Transverse colon (tissue), 4 donors: ENCODE measurements at regions not wholly inside any gene's neighbourhood (a gene's known extent, or its start where the extent isn't known, plus 50 kb on each side); places are given as distances from the start of the nearest gene placed in this dataset.

Experiments used
- DNase-seq: peaks from one replicate; pipeline ENCODE4 v3.0.0-alpha.2; 2019
- H3K27ac ChIP-seq, 4 donors: fragments of 200-600 bp; sonication (generic); 2 replicates each; pipeline ENCODE4 v1.5.1; 2016 to 2018; ENCODE audit warnings: inconsistent platforms in 4 of 4
- H3K27me3 ChIP-seq: fragments of 200-600 bp; sonication (generic); 2 replicates; pipeline ENCODE4 v1.5.1; 2017; ENCODE audit warnings: inconsistent platforms
- H3K36me3 ChIP-seq, 4 donors: fragments of 200-600 bp; sonication (generic); 2 replicates each; pipeline ENCODE4 v1.5.1; 2017 to 2019; ENCODE audit warnings: inconsistent platforms in 4 of 4
- H3K4me1 ChIP-seq, 4 donors: fragments of 200-600 bp; sonication (generic); 2 replicates each; pipeline ENCODE4 v1.5.1; 2017 to 2020; ENCODE audit warnings: inconsistent platforms in 4 of 4
- H3K4me3 ChIP-seq, 4 donors: fragments of 200-600 bp; sonication (generic); 1 replicate in 1 of 4; 2 replicates in 3 of 4; pipeline versions ENCODE4 v1.5.1 to v1.6.1; 2017 to 2019; ENCODE audit warnings: inconsistent platforms in 4 of 4
- H3K9me3 ChIP-seq, 2 donors: fragments of 200-600 bp; sonication (generic); 2 replicates each; pipeline ENCODE4 v1.5.1; 2017 to 2019; ENCODE audit warnings: inconsistent platforms in 2 of 2
- EP300 ChIP-seq: sonication (generic); formaldehyde crosslinking; IDR thresholded peaks from one replicate; pipeline ENCODE4 v1.6.1; 2017; ENCODE audit warnings: antibody characterized with exemption, low read depth
- POLR2A ChIP-seq: fragments of 450-650 bp; IDR thresholded peaks from one replicate; pipeline ENCODE4 v1.6.1; 2016; ENCODE audit warnings: antibody characterized with exemption, mild to moderate bottlenecking, moderate library complexity
- POLR2AphosphoS5 ChIP-seq, 3 donors: sonication (generic); formaldehyde crosslinking; IDR thresholded peaks; one replicate each; pipeline ENCODE4 v1.6.1; 2016; ENCODE audit warnings: antibody characterized with exemption in 3 of 3
- WGBS, 2 donors: methylation state at CpG; one replicate each; pipeline ENCODE4 v1.1.5; 2018; ENCODE audit warnings: low coverage in 1 of 2; 5-methylcytosine and 5-hydroxymethylcytosine counted together
- in situ Hi-C, 4 donors: fragments of 200-750 bp; cut with MboI; loops; one replicate each; pipeline versions ENCODE4 v1.15.0 to v1.15.1; 2017; ENCODE audit warnings: low sequenced_read_pairs in 3 of 4, low pct_ligation_motif_present in 1 of 4, low pct_unique_long_range_greater_than_20kb in 1 of 4
- intact Hi-C: fragments of 100-400 bp; cut with DNase I; formaldehyde crosslinking; loops from one replicate; pipeline ENCODE4 v1.15.1; 2023; ENCODE audit warnings: low total_unique reads
- TF ChIP-seq, protein P1 (sequence below), 5 experiments: fragments of 200-600 bp in 3 of 5; fragments of 450-650 bp in 2 of 5; sonication (generic) in 3 of 5; IDR thresholded peaks; 1 replicate in 2 of 5; 2 replicates in 3 of 5; pipeline ENCODE4 v1.5.1; 2016 to 2017; ENCODE audit warnings: antibody characterized with exemption in 5 of 5, inconsistent platforms in 3 of 5, mild to moderate bottlenecking in 2 of 5, moderate library complexity in 1 of 5

DNA sequence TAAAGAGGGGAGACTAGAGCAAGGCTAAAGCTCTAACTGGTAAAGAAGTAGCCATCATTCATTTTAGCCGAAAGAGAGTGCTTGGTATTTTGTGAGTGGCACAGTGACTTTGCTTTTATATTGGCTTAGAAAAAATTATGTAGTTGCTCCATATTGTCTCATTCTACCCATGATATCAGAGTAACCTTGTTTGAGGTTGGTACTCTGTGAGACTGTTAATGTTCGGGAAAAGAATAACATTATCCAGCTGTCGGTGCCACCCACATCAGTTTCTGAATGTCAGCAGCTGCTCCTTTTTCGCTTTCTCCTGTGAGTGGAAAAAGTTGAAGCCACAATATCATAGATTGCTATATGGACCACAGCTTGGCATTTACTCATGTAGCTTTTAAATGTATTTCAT is 376.4 kb upstream of the KCNN2 start:
- WGBS, 2 donors: 83 to 86% methylated on average over 3 to 4 of the region's 4 CpGs

DNA sequence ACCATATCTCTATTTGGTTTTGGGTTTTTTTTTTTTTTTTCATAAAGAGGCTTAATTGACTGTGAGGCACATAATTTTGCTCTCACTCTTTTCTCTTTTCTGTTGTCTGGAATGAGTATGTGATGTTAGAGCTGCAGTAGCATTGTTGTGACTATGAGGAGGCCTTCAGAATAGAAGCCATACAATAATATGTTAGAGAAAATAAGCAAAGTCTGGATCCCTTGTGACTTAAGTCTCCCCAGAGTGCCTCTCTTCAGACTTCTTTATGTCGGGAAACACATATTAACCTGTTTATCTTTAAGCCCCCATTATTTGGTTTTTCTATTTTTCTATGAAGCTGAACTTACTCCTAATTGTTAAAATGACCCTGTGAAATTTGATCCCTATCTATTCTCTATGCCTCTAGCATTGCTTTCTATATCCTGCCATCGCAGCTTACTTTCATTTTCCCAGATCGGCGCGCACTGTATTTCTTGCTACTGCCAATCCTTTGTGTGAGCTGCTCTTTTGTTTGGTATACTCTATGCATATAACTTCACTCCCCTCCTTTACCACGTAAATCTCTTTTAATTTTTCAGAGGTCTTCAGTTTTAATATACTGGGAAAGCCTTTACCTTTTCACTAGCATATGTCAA is 372.5 kb upstream of the KCNN2 start:
- Histone ChIP-seq H3K9me3 (no peaks in the 10 kb centered on the region), H3K36me3 (no peaks in the 10 kb centered on the region), H3K27ac (no peak overlapping the region), H3K4me1 (no peaks in the 10 kb centered on the region), H3K27me3 (no peaks in the 10 kb centered on the region), H3K4me3 (no peak overlapping the region)
- in situ Hi-C loops: no loop called here
- TF ChIP-seq POLR2AphosphoS5 (IDR thresholded peaks at IDR 0.05) (no peak), POLR2A (no peak), EP300 (no peak)
- TF ChIP-seq, protein P1, sequence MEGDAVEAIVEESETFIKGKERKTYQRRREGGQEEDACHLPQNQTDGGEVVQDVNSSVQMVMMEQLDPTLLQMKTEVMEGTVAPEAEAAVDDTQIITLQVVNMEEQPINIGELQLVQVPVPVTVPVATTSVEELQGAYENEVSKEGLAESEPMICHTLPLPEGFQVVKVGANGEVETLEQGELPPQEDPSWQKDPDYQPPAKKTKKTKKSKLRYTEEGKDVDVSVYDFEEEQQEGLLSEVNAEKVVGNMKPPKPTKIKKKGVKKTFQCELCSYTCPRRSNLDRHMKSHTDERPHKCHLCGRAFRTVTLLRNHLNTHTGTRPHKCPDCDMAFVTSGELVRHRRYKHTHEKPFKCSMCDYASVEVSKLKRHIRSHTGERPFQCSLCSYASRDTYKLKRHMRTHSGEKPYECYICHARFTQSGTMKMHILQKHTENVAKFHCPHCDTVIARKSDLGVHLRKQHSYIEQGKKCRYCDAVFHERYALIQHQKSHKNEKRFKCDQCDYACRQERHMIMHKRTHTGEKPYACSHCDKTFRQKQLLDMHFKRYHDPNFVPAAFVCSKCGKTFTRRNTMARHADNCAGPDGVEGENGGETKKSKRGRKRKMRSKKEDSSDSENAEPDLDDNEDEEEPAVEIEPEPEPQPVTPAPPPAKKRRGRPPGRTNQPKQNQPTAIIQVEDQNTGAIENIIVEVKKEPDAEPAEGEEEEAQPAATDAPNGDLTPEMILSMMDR (IDR thresholded peaks at IDR 0.05): no peak
- WGBS, 2 donors: 85 to 88% methylated on average over 6 of the region's 6 CpGs
- DNase-seq: no peak
- intact Hi-C loops: no loop called here

More for the DNA sequence above, 376.4 kb upstream of the KCNN2 start:
- no peak for TF ChIP-seq POLR2A
- TF ChIP-seq POLR2AphosphoS5 (IDR thresholded peaks at IDR 0.05): no peak
- TF ChIP-seq, protein P1 (IDR thresholded peaks at IDR 0.05): no peak
- TF ChIP-seq EP300: no peak
- Histone ChIP-seq H3K9me3 (no peaks in the 10 kb centered on the region), H3K27me3 (no peaks in the 10 kb centered on the region), H3K36me3 (no peaks in the 10 kb centered on the region), H3K4me1 (no peaks in the 10 kb centered on the region), H3K4me3 (no peak overlapping the region), H3K27ac (no peak overlapping the region)
- in situ Hi-C loops (no loop called here), intact Hi-C loops (no loop called here)
- DNase-seq: no peak

DNA sequence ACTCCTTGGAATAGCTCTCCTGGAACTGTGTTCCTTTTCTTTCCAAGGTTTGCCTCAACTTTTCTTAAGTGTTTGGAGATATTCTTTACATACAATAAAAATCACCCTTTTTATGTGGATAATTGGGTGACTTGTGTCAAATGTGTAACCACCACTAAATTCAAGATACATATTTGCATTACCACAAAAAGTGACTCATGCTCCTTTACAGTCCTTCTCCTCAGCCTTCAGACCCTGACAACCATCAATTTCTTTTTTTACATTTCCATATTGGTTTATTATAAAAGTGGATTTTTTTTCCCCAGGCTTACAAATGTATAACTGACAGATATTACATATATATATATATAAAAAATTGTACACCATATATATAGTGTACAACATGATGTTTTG is 372.0 kb upstream of the KCNN2 start:
- Histone ChIP-seq H3K27ac (no peak overlapping the region), H3K27me3 (no peaks in the 10 kb centered on the region), H3K36me3 (no peaks in the 10 kb centered on the region), H3K4me3 (no peak overlapping the region), H3K9me3 (no peaks in the 10 kb centered on the region), H3K4me1 (no peaks in the 10 kb centered on the region)
- intact Hi-C loops (no loop called here), in situ Hi-C loops (no loop called here)
- TF ChIP-seq POLR2A (no peak), POLR2AphosphoS5 (IDR thresholded peaks at IDR 0.05) (no peak), EP300 (no peak)
- TF ChIP-seq, protein P1 (IDR thresholded peaks at IDR 0.05): no peak
- no peak for DNase-seq

DNA sequence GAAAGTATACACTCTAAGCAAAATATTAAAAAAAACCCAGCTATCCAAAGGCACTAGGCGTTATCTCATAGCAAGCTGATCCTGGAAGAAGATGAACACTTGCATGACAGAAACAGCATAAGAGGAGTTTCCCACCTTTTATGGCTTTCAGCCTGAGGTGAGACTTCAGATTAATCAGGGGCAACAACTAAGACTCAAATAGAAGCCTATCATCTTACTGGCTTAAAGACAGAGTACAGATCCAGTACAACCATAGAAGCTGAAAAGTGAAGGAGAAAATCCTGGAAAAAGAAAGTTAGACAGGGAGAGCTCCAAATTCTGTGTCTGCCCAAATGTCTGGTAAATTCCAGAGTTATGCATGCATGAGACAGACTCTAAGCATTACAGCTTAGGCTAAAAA is 360.8 kb upstream of the KCNN2 start:
- no peaks in the 10 kb centered on the region for H3K36me3 ChIP-seq
- no peaks in the 10 kb centered on the region for H3K4me1 ChIP-seq
- in situ Hi-C loops: no loop called here
- H3K27me3 ChIP-seq: no peaks in the 10 kb centered on the region
- H3K4me3 ChIP-seq: no peak overlapping the region
- intact Hi-C loops: no loop called here
- DNase-seq: no peak
- no peaks in the 10 kb centered on the region for H3K9me3 ChIP-seq
- TF ChIP-seq POLR2A (no peak), POLR2AphosphoS5 (IDR thresholded peaks at IDR 0.05) (no peak), EP300 (no peak)
- TF ChIP-seq, protein P1 (IDR thresholded peaks at IDR 0.05): no peak
- WGBS, 2 donors: 26 to 40% methylated on average over 1 of the region's 1 CpG
- no peak overlapping the region for H3K27ac ChIP-seq
